ENCODE measurements at regions not wholly inside any gene's neighbourhood (a gene's known extent, or its start where the extent isn't known, plus 50 kb on each side); places are given as distances from the start of the nearest gene placed in this dataset.

DNA sequence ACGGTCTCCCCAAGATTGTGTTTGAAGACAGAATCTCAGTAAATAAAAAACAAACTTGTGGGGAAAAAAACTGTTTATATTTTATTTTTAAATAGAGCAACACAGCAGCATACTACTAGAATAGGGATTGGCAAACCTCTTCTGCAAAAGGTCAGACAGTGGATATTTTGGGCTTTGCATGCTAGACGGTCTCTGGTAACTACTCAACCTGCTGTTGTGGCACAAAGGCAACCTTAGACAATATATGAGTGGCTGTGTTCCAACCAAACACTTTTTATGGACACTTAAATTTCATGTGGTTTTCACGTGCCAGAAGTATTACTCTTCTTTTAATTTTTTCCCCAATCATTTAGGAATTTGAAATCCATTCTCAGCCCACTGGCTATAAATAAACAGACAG, 55.0 kb downstream of the IRX5 start:
- TF ChIP-seq, protein P1, sequence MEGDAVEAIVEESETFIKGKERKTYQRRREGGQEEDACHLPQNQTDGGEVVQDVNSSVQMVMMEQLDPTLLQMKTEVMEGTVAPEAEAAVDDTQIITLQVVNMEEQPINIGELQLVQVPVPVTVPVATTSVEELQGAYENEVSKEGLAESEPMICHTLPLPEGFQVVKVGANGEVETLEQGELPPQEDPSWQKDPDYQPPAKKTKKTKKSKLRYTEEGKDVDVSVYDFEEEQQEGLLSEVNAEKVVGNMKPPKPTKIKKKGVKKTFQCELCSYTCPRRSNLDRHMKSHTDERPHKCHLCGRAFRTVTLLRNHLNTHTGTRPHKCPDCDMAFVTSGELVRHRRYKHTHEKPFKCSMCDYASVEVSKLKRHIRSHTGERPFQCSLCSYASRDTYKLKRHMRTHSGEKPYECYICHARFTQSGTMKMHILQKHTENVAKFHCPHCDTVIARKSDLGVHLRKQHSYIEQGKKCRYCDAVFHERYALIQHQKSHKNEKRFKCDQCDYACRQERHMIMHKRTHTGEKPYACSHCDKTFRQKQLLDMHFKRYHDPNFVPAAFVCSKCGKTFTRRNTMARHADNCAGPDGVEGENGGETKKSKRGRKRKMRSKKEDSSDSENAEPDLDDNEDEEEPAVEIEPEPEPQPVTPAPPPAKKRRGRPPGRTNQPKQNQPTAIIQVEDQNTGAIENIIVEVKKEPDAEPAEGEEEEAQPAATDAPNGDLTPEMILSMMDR (conservative IDR thresholded peaks at IDR 0.05; ENCODE audit: low read depth, low read length): no peak
- TF ChIP-seq EZH2phosphoT487 (IDR thresholded peaks at IDR 0.05; ENCODE audit: borderline replicate concordance, low read length): no peak
